22Rv1 (cell line): ENCODE measurements at regions not wholly inside any gene's neighbourhood (a gene's known extent, or its start where the extent isn't known, plus 50 kb on each side); places are given as distances from the start of the nearest gene placed in this dataset.

ENCODE experiments used
- H3K27ac ChIP-seq: fragments of 450-650 bp; 2 replicates; pipeline ENCODE4 v1.5.1; 2017
- ZFX ChIP-seq: fragments of 450-650 bp; IDR thresholded peaks from 2 replicates; pipeline ENCODE4 v1.6.1; 2017; ENCODE audit warnings: antibody characterized with exemption, borderline replicate concordance
- TF ChIP-seq, protein P1 (sequence below): fragments of 450-650 bp; IDR thresholded peaks from 2 replicates; pipeline ENCODE4 v1.5.1; 2017; ENCODE audit warnings: mild to moderate bottlenecking

DNA sequence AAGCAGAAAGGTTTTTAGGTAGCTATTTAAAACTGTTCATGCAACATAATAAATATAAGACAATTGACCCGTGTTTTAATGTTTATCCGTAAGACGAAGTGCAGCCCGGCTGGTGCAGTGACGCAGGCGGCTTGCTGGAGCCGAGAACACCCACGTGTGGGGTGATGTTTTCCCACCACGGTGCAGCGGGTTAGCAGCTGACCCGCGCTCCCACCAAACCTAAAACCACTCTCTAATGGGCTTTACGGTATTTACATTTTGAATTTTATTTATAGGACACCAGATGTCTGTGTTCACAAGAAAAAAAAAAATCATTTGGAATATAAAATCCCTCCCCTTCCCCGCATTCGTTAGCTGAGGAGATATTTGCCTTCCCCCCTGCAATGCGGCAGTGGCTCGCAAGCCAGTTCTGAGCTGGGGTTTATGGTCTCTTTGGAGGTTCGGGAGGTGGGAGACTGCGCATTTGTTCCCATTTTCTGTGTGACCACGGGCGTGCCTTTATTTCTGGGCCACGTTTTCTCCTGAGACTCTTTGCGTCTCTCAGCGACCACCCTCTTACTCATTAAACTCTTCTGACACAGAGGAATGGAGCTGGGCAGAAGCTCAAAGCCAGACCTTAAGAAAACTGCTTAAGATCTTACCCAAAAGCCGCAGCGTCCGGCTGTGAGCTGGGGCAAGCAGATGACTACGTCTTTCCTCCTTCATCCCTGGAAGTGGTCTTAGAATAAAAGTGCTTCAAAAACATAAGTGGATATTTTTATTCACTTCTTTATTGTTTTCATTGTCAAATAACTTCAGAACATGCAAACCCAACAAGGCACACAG, 301.1 kb downstream of the IRF8 start:
- H3K27ac ChIP-seq = no peak overlapping the region
- TF ChIP-seq ZFX = no peak
- TF ChIP-seq, protein P1, sequence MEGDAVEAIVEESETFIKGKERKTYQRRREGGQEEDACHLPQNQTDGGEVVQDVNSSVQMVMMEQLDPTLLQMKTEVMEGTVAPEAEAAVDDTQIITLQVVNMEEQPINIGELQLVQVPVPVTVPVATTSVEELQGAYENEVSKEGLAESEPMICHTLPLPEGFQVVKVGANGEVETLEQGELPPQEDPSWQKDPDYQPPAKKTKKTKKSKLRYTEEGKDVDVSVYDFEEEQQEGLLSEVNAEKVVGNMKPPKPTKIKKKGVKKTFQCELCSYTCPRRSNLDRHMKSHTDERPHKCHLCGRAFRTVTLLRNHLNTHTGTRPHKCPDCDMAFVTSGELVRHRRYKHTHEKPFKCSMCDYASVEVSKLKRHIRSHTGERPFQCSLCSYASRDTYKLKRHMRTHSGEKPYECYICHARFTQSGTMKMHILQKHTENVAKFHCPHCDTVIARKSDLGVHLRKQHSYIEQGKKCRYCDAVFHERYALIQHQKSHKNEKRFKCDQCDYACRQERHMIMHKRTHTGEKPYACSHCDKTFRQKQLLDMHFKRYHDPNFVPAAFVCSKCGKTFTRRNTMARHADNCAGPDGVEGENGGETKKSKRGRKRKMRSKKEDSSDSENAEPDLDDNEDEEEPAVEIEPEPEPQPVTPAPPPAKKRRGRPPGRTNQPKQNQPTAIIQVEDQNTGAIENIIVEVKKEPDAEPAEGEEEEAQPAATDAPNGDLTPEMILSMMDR = no peak

DNA sequence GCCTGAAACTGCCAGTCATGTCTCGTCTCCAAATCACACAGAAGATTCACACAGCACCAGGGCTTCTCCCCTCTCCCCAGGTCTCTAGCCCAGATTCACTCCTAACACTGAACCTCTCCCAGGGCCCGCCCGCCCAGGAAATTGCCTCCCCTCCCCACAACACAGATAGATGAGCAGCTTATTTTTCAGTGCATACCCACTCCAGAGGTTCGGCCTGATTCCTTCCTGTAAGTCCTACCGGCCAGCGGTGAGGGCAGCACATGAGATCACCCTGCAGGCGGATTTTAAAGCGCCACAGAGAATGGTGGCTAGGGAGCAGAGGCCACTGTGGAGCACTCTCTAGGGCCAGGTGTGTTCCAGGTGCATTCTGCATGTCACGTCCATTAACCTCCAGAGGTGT, 301.8 kb downstream of the IRF8 start:
- TF ChIP-seq, protein P1 = no peak
- TF ChIP-seq ZFX = no peak
- H3K27ac ChIP-seq = no peak overlapping the region

DNA sequence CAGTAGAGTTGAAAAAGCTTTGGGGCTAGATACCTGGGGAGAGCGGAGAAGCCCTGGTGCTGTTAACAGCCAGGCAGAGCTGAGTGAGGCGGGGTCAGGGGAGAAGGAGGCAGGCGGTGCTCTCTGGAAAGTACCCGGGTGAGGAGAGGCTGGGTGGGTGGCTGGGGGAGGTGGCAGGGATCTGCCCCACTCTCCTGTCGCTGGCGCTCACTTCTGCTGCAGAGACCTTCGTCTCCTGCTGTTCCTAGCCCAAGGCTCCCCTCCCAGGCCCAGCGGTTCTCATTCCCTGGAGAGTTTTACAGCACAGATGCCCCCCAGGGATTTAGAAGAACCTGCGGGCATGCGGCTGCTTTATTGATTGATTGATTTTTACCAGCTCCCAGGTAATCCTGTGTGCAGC, 302.8 kb downstream of the IRF8 start:
- TF ChIP-seq ZFX = no peak
- TF ChIP-seq, protein P1 = no peak
- H3K27ac ChIP-seq = no peak overlapping the region

DNA sequence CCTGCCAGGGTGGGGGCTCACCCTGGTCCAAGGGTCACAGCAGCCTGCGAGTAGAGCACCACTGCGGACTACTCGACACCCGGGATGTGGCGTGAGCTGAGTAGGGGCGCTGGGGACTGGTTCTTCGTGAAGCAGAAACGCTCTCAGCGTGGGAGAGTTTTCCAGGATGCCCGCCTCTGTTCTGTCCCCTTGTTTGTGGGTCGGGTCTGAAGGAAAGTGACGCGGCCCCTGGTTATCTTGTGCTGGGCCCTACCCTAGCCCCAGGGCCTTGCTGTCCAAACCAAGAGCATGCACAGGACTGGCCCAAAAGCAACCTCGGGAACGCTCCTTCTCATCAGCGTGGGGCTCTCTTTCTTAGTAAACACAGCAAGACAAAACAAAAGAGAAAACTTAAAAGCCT, 303.3 kb downstream of the IRF8 start:
- H3K27ac ChIP-seq = no peak overlapping the region
- TF ChIP-seq, protein P1 = no peak
- no peak for TF ChIP-seq ZFX

DNA sequence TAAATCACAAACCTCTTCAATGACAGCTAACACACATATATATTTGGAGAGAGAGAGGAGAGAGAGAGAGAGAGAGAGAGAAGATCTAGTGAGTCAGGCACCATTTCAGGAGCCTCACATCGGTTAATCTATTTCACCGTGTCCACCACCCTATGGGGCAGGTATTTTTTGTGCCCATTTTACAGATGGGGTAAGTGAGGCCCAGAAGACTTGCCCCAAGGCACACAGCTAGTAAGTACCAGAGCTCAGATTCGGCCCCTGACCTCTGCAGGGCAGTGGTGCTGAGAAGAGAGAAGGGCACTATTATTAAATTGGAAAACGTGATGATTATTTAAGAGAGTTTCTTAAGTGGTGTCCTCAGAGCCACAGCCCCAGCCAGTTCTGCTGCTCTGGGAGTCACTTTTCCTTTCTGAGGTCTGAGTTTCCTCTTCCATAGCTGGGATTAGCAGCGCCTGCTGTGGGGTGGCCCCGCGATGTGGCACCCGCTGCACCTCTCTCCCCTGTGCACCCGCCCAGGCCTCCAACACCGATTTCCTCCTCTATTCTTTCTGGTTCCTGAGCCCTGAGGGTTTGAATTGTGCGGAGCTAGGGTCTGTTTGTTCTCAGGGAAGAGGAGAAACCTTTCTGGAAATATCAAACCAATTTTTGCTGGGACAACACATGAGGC, 303.9 kb downstream of the IRF8 start:
- no peak overlapping the region for H3K27ac ChIP-seq
- TF ChIP-seq, protein P1 = no peak
- TF ChIP-seq ZFX = no peak

DNA sequence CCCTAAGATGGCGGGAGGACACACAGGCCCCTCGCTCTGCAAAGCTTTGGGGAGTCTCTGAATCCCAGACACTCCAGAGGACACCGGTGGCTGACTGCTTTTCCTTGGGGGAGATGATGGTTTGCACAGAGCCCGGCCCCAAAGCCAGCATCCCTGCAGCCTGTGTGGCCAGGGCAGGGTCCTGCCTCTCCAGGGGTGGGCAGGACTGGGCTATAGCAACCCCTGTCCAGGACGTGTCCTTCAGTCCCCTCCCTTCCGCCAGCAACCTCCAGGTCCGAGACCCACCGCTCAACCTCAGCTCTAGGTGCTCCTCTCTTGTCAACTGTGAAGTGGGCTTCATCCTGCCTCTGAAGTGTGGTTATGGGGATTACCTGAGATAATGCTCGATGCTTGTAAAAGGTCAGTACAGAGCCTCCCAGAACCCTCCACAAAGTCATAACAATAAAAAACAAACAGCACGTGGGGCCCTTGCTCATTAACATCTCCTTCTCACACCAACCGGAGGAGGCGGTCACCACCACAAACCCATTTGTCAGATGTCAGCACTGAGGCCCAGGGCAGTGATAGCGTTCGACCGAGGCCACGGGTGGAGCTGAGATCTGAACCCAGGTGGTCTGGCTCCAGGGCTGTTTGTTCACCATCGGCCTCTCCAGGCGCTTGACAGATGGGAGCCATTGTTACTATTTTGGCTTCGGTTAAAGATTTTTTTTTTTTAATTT, 304.8 kb downstream of the IRF8 start:
- no peak overlapping the region for H3K27ac ChIP-seq
- TF ChIP-seq ZFX = no peak
- TF ChIP-seq, protein P1 = no peak
